ENCODE measurements at regions not wholly inside any gene's neighbourhood (a gene's known extent, or its start where the extent isn't known, plus 50 kb on each side); places are given as distances from the start of the nearest gene placed in this dataset.

DNA sequence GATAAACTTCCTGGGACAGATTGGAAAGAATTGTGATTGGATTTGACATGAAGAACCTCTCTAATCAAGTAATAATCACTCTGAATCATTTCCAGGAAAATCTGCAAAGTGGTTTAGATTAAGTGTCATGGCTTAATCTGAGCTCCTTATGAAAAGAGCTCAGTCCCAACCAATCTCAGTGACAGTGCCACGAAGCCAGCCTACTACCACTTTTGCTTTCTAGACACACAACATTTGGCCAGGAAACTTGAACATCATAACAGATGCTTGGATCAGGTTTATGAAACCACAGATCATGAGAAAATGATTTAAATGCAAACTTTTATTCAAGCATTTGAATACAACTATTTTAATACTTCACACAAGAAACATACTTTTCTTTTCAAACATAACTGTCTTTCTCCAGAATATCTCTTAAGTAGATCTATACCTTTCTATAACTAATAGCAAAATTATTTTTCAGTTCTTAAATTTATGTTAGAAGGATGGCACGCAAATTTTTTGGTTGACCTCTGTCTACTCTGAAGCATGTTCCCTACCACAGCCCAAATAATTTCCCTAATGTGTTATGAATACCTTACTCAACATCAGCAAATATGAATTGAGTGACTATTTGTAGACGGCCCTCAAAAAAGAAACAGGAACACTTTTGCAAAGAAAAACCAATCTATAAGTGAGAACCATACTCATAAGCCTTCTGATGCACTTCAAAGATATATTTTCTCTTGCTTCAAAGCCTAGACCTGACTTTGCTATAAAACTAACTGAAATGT, 495.0 kb upstream of the ZNF385D start:
- whole genome bisulfite sequencing, 2 donors (ENCODE audit: low coverage in 1 of 2) = 52 to 69% methylated on average over 3 of the region's 3 CpGs
- ATAC-seq = no peak

DNA sequence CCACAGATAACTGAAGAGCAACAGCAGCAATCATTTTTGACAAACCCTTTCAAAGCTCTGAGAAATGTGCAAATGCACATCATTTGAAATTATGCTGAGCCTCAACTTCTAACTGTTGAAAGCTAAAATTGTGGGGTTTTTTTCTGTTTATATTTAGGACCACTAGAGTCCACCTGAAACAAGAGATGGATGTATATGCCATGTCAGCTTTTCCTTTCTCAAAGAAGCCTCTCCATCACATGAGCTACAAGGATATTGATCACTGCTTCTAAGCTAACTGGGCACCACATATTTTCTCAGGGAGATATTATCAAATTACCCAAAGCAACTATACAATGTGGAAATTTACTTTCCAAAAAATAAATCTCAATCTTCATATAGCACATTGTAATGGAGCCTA, 498.6 kb upstream of the ZNF385D start:
- TF ChIP-seq CTCF (IDR thresholded peaks at IDR 0.05) = no peak
- no peak for TF ChIP-seq POLR2A (IDR thresholded peaks at IDR 0.05)
- TF ChIP-seq EP300 (IDR thresholded peaks at IDR 0.05) = no peak
- no peak for TF ChIP-seq POLR2AphosphoS5 (IDR thresholded peaks at IDR 0.05)
- H3K9me3 ChIP-seq = no peaks in the 10 kb centered on the region
- H3K27me3 ChIP-seq = no peaks in the 10 kb centered on the region
- no peak for ATAC-seq
- no peaks in the 10 kb centered on the region for H3K36me3 ChIP-seq
- H3K27ac ChIP-seq = no peak overlapping the region
- peaks cover 0 to 11% (median 2%) of the 10 kb centered on the region in 3 donors for H3K4me1 ChIP-seq
- no peak overlapping the region for H3K4me3 ChIP-seq

More for the DNA sequence above, 495.0 kb upstream of the ZNF385D start:
- H3K27me3 ChIP-seq = no peaks in the 10 kb centered on the region
- TF ChIP-seq EP300 (IDR thresholded peaks at IDR 0.05) = no peak
- no peak for TF ChIP-seq POLR2AphosphoS5 (IDR thresholded peaks at IDR 0.05)
- no peak for TF ChIP-seq POLR2A (IDR thresholded peaks at IDR 0.05)
- TF ChIP-seq CTCF (IDR thresholded peaks at IDR 0.05) = no peak
- H3K27ac ChIP-seq = no peak overlapping the region
- no peak overlapping the region for H3K4me3 ChIP-seq
- H3K9me3 ChIP-seq = no peaks in the 10 kb centered on the region
- no peaks in the 10 kb centered on the region for H3K36me3 ChIP-seq
- H3K4me1 ChIP-seq = peaks cover 0 to 11% (median 3%) of the 10 kb centered on the region in 3 donors

DNA sequence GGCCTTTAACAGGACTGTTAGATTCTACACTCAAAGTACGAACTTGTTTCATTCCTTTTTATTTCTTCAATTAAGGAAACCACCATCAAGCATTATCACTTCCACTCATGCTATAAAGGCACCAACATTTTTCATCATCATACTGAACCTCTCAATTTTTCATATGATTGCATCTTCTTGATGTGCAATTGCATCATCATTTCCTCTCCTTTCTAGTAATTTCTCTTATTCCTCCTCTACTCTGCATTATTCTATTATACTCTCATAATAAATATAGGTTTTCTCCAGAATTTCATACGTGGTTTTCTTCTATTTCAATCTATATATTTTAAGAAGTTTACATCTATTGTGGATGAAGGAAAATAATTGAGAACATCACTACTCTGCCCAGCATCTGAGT, 506.2 kb upstream of the ZNF385D start:
- Histone ChIP-seq H3K4me1 (no peaks in the 10 kb centered on the region), H3K36me3 (no peaks in the 10 kb centered on the region), H3K9me3 (no peaks in the 10 kb centered on the region), H3K27ac (no peak overlapping the region), H3K4me3 (no peak overlapping the region), H3K27me3 (no peaks in the 10 kb centered on the region)
- no peak for ATAC-seq
- no peak for TF ChIP-seq CTCF (IDR thresholded peaks at IDR 0.05)
- TF ChIP-seq POLR2A (IDR thresholded peaks at IDR 0.05) = no peak
- TF ChIP-seq POLR2AphosphoS5 (IDR thresholded peaks at IDR 0.05) = no peak
- TF ChIP-seq EP300 (IDR thresholded peaks at IDR 0.05) = no peak
- WGBS, 2 donors (ENCODE audit: low coverage in 1 of 2) = 76 to 85% methylated on average over 2 of the region's 2 CpGs

DNA sequence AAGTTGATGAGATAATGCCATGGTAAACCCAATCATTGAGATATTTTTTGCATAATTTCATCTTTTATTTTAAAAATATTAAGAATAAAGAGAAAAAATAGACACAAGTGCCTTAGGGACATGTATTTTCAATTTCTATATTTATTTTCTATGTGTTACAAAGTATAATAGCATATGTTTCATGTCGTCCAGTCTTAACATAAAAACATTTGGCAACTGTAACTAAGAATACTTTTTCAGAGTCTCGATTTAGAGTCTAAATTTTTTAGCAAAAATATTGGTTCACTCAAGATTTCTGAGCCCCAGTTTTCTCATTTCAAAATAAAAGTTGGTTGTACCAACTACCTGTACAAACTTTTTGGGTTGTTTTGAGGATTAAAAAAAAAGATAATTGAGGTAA, 511.4 kb upstream of the ZNF385D start:
- Histone ChIP-seq H3K36me3 (no peaks in the 10 kb centered on the region), H3K9me3 (no peaks in the 10 kb centered on the region), H3K4me3 (no peak overlapping the region), H3K4me1 (no peaks in the 10 kb centered on the region), H3K27ac (no peak overlapping the region), H3K27me3 (no peaks in the 10 kb centered on the region)
- TF ChIP-seq CTCF (IDR thresholded peaks at IDR 0.05) (no peak), EP300 (IDR thresholded peaks at IDR 0.05) (no peak), POLR2A (IDR thresholded peaks at IDR 0.05) (no peak), POLR2AphosphoS5 (IDR thresholded peaks at IDR 0.05) (no peak)
- no peak for ATAC-seq
- 38 to 57% methylated on average over 2 of the region's 2 CpGs for WGBS, 2 donors (ENCODE audit: low coverage in 1 of 2)

DNA sequence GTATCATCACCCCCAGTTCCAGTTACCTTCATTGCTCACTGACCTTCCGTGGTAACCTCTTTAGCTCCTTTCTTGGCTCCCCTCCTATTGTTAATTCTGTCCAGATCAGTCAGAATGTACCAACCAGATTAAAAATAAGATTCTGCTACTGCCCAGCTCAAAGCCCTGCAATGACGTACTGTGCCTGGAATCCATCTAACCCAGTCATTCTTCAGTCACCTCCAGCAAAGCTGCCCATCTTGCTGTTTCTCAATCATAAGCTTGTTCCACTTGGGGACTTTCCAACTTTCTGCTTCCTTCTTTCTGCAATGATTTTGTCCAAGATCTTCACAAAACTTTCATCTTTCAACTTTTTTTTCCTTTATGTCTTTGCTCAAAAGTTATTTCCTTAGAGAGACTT, 512.0 kb upstream of the ZNF385D start:
- H3K27ac ChIP-seq = no peak overlapping the region
- ATAC-seq = no peak

More for the DNA sequence above, 512.0 kb upstream of the ZNF385D start:
- no peaks in the 10 kb centered on the region for H3K4me1 ChIP-seq
- H3K36me3 ChIP-seq = no peaks in the 10 kb centered on the region
- no peaks in the 10 kb centered on the region for H3K9me3 ChIP-seq
- 73% methylated on average over 2 of the region's 2 CpGs; no CpG with 5 or more reads in 1 of the 2 donors for WGBS, 2 donors (ENCODE audit: low coverage in 1 of 2)
- no peak overlapping the region for H3K4me3 ChIP-seq
- TF ChIP-seq CTCF (IDR thresholded peaks at IDR 0.05) (no peak), EP300 (IDR thresholded peaks at IDR 0.05) (no peak), POLR2AphosphoS5 (IDR thresholded peaks at IDR 0.05) (no peak), POLR2A (IDR thresholded peaks at IDR 0.05) (no peak)
- H3K27me3 ChIP-seq = no peaks in the 10 kb centered on the region

All from gastroesophageal sphincter (tissue), 4 donors.